Mucosa of descending colon (tissue), 3 donors: ENCODE measurements at regions not wholly inside any gene's neighbourhood (a gene's known extent, or its start where the extent isn't known, plus 50 kb on each side); places are given as distances from the start of the nearest gene placed in this dataset.

Source experiments
- ATAC-seq: fragments of 200-7000 bp; cut with Tn5 transposase; one replicate; pipeline ENCODE4 v1.9.1; 2020; ENCODE audit warnings: mild to moderate bottlenecking, moderate library complexity
- DNase-seq, 3 donors: peaks; one replicate each; pipeline ENCODE4 v3.0.0-alpha.2; 2020
- H3K36me3 ChIP-seq: fragments of 200-600 bp; one replicate; pipeline ENCODE4 v1.8.0; 2021; ENCODE audit warnings: low read depth, mild to moderate bottlenecking
- H3K4me1 ChIP-seq: fragments of 200-600 bp; one replicate; pipeline ENCODE4 v1.8.0; 2021; ENCODE audit warnings: low read depth, mild to moderate bottlenecking
- H3K4me3 ChIP-seq: fragments of 200-600 bp; one replicate; pipeline ENCODE4 v1.8.0; 2021; ENCODE audit warnings: mild to moderate bottlenecking
- H3K9me3 ChIP-seq: fragments of 200-600 bp; one replicate; pipeline ENCODE4 v1.8.0; 2021; ENCODE audit warnings: mild to moderate bottlenecking
- intact Hi-C, 2 donors: fragments of 100-400 bp; cut with DNase I in 1 of 2; cut with micrococcal nuclease in 1 of 2; formaldehyde crosslinking; loops; one replicate each; pipeline versions ENCODE4 v1.11.0 to v1.11.1; 2022; cut with DNase I, micrococcal nuclease
- TF ChIP-seq, protein P1 (sequence below): fragments of 200-600 bp; IDR thresholded peaks from one replicate; pipeline ENCODE4 v1.8.0; 2022; ENCODE audit warnings: antibody characterized with exemption, mild to moderate bottlenecking
- donor health status: DM: no; HTN: no; CAD: no; lungs with moderate emphysema.
- donor health status: DM: no; HTN: no; CAD: no.
- donor health status: DM: no; HTN: yes; CAD: no.

- no peaks in the 10 kb centered on the region for H3K9me3 ChIP-seq
- TF ChIP-seq, protein P1, sequence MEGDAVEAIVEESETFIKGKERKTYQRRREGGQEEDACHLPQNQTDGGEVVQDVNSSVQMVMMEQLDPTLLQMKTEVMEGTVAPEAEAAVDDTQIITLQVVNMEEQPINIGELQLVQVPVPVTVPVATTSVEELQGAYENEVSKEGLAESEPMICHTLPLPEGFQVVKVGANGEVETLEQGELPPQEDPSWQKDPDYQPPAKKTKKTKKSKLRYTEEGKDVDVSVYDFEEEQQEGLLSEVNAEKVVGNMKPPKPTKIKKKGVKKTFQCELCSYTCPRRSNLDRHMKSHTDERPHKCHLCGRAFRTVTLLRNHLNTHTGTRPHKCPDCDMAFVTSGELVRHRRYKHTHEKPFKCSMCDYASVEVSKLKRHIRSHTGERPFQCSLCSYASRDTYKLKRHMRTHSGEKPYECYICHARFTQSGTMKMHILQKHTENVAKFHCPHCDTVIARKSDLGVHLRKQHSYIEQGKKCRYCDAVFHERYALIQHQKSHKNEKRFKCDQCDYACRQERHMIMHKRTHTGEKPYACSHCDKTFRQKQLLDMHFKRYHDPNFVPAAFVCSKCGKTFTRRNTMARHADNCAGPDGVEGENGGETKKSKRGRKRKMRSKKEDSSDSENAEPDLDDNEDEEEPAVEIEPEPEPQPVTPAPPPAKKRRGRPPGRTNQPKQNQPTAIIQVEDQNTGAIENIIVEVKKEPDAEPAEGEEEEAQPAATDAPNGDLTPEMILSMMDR, result no peak
- H3K4me1 ChIP-seq, result no peaks in the 10 kb centered on the region
- H3K4me3 ChIP-seq, result no peak overlapping the region
- H3K36me3 ChIP-seq, result no peaks in the 10 kb centered on the region
- DNase-seq, result peak in 2 of 3 donors; percentile 3 to 24
- no peak for ATAC-seq
- intact Hi-C loops, result no loop called here
Measured at GRCh38 chr10:42960991-42961795, 115.7 kb upstream of the RET start.

DNA sequence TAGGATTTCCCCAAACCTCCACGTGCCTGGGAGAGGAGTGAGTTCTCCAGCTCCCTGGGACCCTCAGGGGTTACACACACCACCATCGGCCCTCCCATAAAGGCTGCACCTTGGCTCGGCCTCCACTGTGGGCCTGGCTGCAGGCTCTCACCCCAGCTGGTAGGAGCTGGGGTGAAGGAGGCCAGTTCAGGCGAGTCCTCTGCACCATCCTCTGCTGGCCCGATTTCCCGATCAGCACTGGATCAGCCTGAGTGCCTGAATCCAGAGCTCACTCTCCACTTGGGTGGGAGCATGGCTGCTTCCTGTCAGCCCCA lies 115.1 kb upstream of the RET start:
- ATAC-seq, result no peak
- H3K4me1 ChIP-seq, result no peaks in the 10 kb centered on the region
- TF ChIP-seq, protein P1, result no peak
- H3K36me3 ChIP-seq, result no peaks in the 10 kb centered on the region
- peak in 2 of 3 donors; percentile 3 to 26 for DNase-seq
- no peaks in the 10 kb centered on the region for H3K9me3 ChIP-seq
- H3K4me3 ChIP-seq, result no peak overlapping the region
- intact Hi-C loops, result no loop called here

DNA sequence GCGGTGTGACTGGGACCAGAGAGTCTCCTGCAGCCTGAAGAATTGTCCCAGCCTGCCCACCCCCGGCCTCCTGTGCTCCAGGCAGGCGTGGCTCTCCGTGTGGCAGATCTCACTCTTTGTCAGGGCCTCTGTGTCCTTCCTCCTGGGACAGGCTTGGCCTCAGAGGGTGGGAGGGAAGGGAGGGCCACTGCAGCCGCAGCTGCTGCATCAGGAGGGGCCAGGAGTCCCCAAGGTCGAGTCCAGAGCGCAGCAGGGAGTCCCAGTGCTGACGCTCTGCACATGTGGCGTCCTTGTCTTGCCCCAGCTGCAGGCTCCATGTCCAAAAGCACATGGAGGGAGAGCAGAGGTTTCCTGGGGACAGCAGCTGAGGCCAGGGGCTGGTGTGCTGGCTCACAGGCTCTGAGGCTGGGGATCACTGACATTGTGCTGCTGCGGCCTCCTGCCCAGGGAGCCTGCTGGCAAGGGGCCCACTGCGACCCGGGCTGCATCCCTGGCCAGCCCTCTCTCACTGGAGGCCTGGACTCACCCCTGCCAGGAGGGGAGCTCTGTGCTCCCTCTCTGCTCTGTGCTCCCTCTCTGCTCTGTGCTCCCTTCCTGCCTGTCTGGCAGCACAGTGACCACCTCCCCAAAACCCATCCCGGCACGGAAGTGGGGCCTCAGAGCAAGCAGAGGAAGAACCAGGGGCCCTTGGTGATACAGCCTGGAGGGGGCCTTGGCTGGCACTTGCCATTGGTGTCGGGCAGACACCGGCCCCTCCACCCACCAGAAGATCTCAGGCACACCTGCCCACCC lies 114.6 kb upstream of the RET start:
- Histone ChIP-seq H3K4me3 (no peak overlapping the region), H3K4me1 (no peaks in the 10 kb centered on the region), H3K36me3 (no peaks in the 10 kb centered on the region), H3K9me3 (no peaks in the 10 kb centered on the region)
- DNase-seq (peak in 2 of 3 donors; percentile 11 to 23), ATAC-seq (no peak)
- intact Hi-C loops, result no loop called here
- TF ChIP-seq, protein P1, result no peak

DNA sequence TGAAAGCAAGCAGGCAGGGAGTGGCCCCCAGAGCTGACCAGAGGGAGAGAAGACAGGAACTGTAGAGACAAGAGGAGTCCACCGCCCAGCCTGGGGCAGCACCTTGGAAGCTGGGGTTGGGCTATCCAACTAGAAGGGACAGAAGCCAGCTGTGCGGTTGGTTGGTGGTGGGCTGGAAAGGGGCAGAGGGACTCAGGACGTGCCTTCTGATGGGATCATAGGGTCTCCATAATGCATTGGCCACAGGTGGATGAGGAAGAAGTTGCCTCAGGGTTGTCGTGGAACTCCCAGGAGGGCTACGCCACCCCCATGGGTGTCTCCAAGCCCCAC lies 114.0 kb upstream of the RET start:
- H3K9me3 ChIP-seq, result no peaks in the 10 kb centered on the region
- no peaks in the 10 kb centered on the region for H3K4me1 ChIP-seq
- intact Hi-C loops, result no loop called here
- no peaks in the 10 kb centered on the region for H3K36me3 ChIP-seq
- TF ChIP-seq, protein P1, result no peak
- DNase-seq (peak in 1 of 3 donors; percentile 19), ATAC-seq (no peak)
- no peak overlapping the region for H3K4me3 ChIP-seq

DNA sequence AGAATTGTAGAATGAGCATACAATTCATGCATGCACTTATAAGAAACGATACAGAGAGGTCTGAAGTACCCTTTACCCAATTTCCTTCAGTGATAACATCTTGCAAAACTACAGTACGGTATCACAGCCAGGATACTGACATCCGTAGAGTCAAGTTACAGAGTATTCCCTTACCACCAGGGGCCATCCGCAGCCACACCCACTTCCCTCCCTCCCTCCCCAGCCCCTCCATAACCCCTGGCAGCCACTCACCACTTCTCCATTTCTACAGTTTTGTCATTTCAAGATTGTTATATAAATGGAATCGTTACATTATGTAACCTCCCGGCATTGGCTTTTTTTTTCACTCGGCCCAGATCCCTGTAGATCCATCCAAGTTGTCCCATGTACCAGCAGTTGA lies 113.6 kb upstream of the RET start:
- TF ChIP-seq, protein P1, result no peak
- ATAC-seq (no peak), DNase-seq (no peak)
- intact Hi-C loops, result no loop called here
- Histone ChIP-seq H3K36me3 (no peaks in the 10 kb centered on the region), H3K9me3 (no peaks in the 10 kb centered on the region), H3K4me3 (no peak overlapping the region), H3K4me1 (no peaks in the 10 kb centered on the region)
